GM12892 (cell line): ENCODE measurements at regions not wholly inside any gene's neighbourhood (a gene's known extent, or its start where the extent isn't known, plus 50 kb on each side); places are given as distances from the start of the nearest gene placed in this dataset.

Experiments used
- POLR2A ChIP-seq: IDR thresholded peaks from 2 replicates; pipeline ENCODE4 v1.6.1; 2011; ENCODE audit warnings: low read depth, low read length, control low read depth
- POLR2AphosphoS5 ChIP-seq: IDR thresholded peaks from 2 replicates; pipeline ENCODE4 v1.6.1; 2011; ENCODE audit warnings: low read depth, low read length, control low read depth

GRCh38 chr3:176937541-176937940 lies 259.7 kb downstream of the TBL1XR1 start:
- TF ChIP-seq POLR2AphosphoS5 (no peak), POLR2A (no peak)
